Hippocampal formation (tissue), 2 donors: ENCODE measurements at regions not wholly inside any gene's neighbourhood (a gene's known extent, or its start where the extent isn't known, plus 50 kb on each side); places are given as distances from the start of the nearest gene placed in this dataset.
"Not testable (repeated sequence)": the region's sequence is repeated elsewhere in the genome, so short reads cannot be mapped to it uniquely, and the experiment has no call there.

Source experiments
- DNase-seq, 2 donors: peaks; one replicate each; lab custom pipeline; 2025; lab: John Stamatoyannopoulos, UW

GRCh38 chr3:118504906-118505305 lies 529.7 kb downstream of the IGSF11 start:
- DNase-seq: no peak

GRCh38 chr3:118505784-118506183 lies 528.9 kb downstream of the IGSF11 start:
- DNase-seq: no peak

GRCh38 chr3:118511402-118511801 lies 523.2 kb downstream of the IGSF11 start:
- DNase-seq: no peak

- no peak for DNase-seq
These were observed 522.3 kb downstream of the IGSF11 start for GRCh38 chr3:118512301-118512700.

GRCh38 chr3:118525077-118525476 lies 509.6 kb downstream of the IGSF11 start:
- DNase-seq: no peak

- DNase-seq: no peak
These were observed 507.7 kb downstream of the IGSF11 start for GRCh38 chr3:118526758-118527513.

- DNase-seq: no peak
These were observed 507.1 kb downstream of the IGSF11 start for GRCh38 chr3:118527514-118528044.

GRCh38 chr3:118529554-118529953 lies 505.1 kb downstream of the IGSF11 start:
- no peak for DNase-seq

- no peak for DNase-seq
These were observed 504.2 kb downstream of the IGSF11 start for GRCh38 chr3:118530350-118530922.

- DNase-seq: not testable (repeated sequence)
These were observed 503.7 kb downstream of the IGSF11 start for GRCh38 chr3:118530927-118531356.

- DNase-seq: no peak
These were observed 502.8 kb downstream of the IGSF11 start for GRCh38 chr3:118531816-118532215.

- DNase-seq: no peak
These were observed 501.0 kb downstream of the IGSF11 start for GRCh38 chr3:118533676-118534075.

GRCh38 chr3:118534519-118534918 lies 500.1 kb downstream of the IGSF11 start:
- no peak for DNase-seq

GRCh38 chr3:118536764-118537163 lies 497.9 kb downstream of the IGSF11 start:
- DNase-seq: no peak

GRCh38 chr3:118537454-118537853 lies 497.2 kb downstream of the IGSF11 start:
- no peak for DNase-seq

- DNase-seq: no peak
These were observed 496.5 kb downstream of the IGSF11 start for GRCh38 chr3:118538187-118538586.

- DNase-seq: not testable (repeated sequence)
These were observed 494.7 kb downstream of the IGSF11 start for GRCh38 chr3:118539820-118540447.

GRCh38 chr3:118540448-118540821 lies 494.2 kb downstream of the IGSF11 start:
- not testable (repeated sequence) for DNase-seq

- no peak for DNase-seq
These were observed 493.8 kb downstream of the IGSF11 start for GRCh38 chr3:118540826-118541225.

- no peak for DNase-seq
These were observed 492.9 kb downstream of the IGSF11 start for GRCh38 chr3:118541796-118542195.

- DNase-seq: no peak
These were observed 490.8 kb downstream of the IGSF11 start for GRCh38 chr3:118543832-118544231.

GRCh38 chr3:118544458-118544857 lies 490.2 kb downstream of the IGSF11 start:
- no peak for DNase-seq

- no peak for DNase-seq
These were observed 486.2 kb downstream of the IGSF11 start for GRCh38 chr3:118548434-118548833.
